Gastrocnemius medialis (tissue), 4 donors: ENCODE measurements at regions not wholly inside any gene's neighbourhood (a gene's known extent, or its start where the extent isn't known, plus 50 kb on each side); places are given as distances from the start of the nearest gene placed in this dataset.

ENCODE experiments used
- ATAC-seq, 2 donors: fragments of 150-250 bp; one replicate each; pipeline ENCODE4 v1.9.1; 2016
- DNase-seq, 2 donors: peaks; one replicate each; pipeline ENCODE4 v3.0.0-alpha.2; 2019
- H3K27ac ChIP-seq, 4 donors: fragments of 200-600 bp; sonication (generic); 1 replicate in 1 of 4; 2 replicates in 3 of 4; pipeline ENCODE4 v1.5.1; 2016 to 2018; ENCODE audit warnings: mild to moderate bottlenecking in 2 of 4, moderate library complexity in 1 of 4
- H3K27me3 ChIP-seq, 3 donors: fragments of 200-600 bp; sonication (generic) in 2 of 3; 1 replicate in 1 of 3; 2 replicates in 2 of 3; pipeline versions ENCODE4 v1.5.1 to v1.6.0; 2016 to 2019; ENCODE audit warnings: mild to moderate bottlenecking in 1 of 3, moderate library complexity in 1 of 3
- H3K36me3 ChIP-seq, 2 donors: fragments of 200-600 bp; sonication (generic) in 1 of 2; one replicate each; pipeline ENCODE4 v1.5.1; 2017 to 2018
- H3K4me1 ChIP-seq, 2 donors: fragments of 200-600 bp; sonication (generic) in 1 of 2; one replicate each; pipeline ENCODE4 v1.5.1; 2016 to 2017; ENCODE audit warnings: mild to moderate bottlenecking in 2 of 2
- H3K4me3 ChIP-seq, 4 donors: fragments of 200-600 bp; sonication (generic) in 3 of 4; 1 replicate in 1 of 4; 2 replicates in 3 of 4; pipeline ENCODE4 v1.5.1; 2016 to 2019; ENCODE audit warnings: mild to moderate bottlenecking in 2 of 4
- H3K9me3 ChIP-seq, 3 donors: fragments of 200-600 bp; sonication (generic) in 2 of 3; 1 replicate in 1 of 3; 2 replicates in 2 of 3; pipeline ENCODE4 v1.5.1; 2016 to 2019
- POLR2A ChIP-seq, 2 donors: fragments of 450-650 bp; IDR thresholded peaks; one replicate each; pipeline ENCODE4 v1.6.1; 2017; ENCODE audit warnings: antibody characterized with exemption in 2 of 2, mild to moderate bottlenecking in 2 of 2, moderate library complexity in 2 of 2
- in situ Hi-C, 4 donors: fragments of 200-750 bp; cut with MboI; loops; one replicate each; pipeline versions ENCODE4 v1.15.0 to v1.8.0; 2017; ENCODE audit warnings: low sequenced_read_pairs in 4 of 4
- intact Hi-C: fragments of 100-400 bp; cut with DNase I; formaldehyde crosslinking; loops from one replicate; pipeline ENCODE4 v1.15.1; 2023; ENCODE audit warnings: low total_unique reads
- TF ChIP-seq, protein P1 (sequence below), 5 experiments: fragments of 450-650 bp in 3 of 5; fragments of 200-600 bp in 2 of 5; sonication (generic) in 2 of 5; IDR thresholded peaks in 4 of 5; conservative IDR thresholded peaks in 1 of 5; 1 replicate in 4 of 5; 2 replicates in 1 of 5; pipeline ENCODE4 v1.5.1; 2016 to 2019; ENCODE audit warnings: antibody characterized with exemption in 5 of 5, mild to moderate bottlenecking in 3 of 5, moderate library complexity in 3 of 5

DNA sequence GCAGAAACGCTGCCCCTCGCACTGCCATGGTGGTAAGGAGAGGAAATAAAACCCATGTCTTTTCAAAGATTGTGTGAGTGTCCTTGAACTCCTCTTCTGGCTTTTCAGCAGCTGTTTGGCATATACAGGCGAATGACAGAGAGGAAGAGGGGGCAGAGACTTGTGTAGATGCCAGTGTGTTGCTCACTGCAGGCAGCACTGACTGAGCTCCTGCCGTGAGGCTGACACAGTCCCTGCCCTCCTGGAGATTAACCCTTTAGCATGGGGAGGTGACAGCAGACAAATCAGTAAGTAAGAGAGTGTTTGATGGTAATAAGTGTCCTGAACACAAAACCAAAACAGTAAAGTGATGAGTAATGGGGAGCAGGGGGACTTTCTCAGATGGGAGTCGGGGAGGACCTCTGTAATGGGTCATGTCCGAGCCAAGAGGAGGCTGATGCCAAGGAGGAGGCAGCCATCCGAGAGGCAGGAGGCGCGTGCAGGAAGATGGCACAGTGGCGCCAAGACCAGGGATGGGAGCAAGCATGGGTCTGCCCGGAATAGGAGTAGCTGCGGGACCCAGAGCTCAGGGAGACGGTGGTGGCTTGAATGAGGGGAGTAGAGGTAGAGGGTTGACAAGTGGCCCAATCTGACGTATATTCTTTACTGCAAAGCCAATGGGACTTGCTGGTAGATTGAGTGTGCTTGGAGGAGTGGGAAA, 182.2 kb downstream of the FOXO1 start:
- H3K9me3 ChIP-seq = no peaks in the 10 kb centered on the region
- in situ Hi-C loops = no loop called here
- no peak for TF ChIP-seq POLR2A (IDR thresholded peaks at IDR 0.05)
- TF ChIP-seq, protein P1, sequence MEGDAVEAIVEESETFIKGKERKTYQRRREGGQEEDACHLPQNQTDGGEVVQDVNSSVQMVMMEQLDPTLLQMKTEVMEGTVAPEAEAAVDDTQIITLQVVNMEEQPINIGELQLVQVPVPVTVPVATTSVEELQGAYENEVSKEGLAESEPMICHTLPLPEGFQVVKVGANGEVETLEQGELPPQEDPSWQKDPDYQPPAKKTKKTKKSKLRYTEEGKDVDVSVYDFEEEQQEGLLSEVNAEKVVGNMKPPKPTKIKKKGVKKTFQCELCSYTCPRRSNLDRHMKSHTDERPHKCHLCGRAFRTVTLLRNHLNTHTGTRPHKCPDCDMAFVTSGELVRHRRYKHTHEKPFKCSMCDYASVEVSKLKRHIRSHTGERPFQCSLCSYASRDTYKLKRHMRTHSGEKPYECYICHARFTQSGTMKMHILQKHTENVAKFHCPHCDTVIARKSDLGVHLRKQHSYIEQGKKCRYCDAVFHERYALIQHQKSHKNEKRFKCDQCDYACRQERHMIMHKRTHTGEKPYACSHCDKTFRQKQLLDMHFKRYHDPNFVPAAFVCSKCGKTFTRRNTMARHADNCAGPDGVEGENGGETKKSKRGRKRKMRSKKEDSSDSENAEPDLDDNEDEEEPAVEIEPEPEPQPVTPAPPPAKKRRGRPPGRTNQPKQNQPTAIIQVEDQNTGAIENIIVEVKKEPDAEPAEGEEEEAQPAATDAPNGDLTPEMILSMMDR (IDR thresholded peaks at IDR 0.05 in 4 of 5, conservative IDR thresholded peaks at IDR 0.05 in 1 of 5) = no peak

GRCh38 chr13:40484974-40485373, 181.5 kb downstream of the FOXO1 start:
- intact Hi-C loops (no loop called here), in situ Hi-C loops (no loop called here)
- Histone ChIP-seq H3K27ac (no peak overlapping the region), H3K4me3 (no peak overlapping the region), H3K36me3 (no peaks in the 10 kb centered on the region), H3K4me1 (peaks cover 3 to 4% of the 10 kb centered on the region in 2 donors), H3K27me3 (no peaks in the 10 kb centered on the region), H3K9me3 (no peaks in the 10 kb centered on the region)
- TF ChIP-seq POLR2A (IDR thresholded peaks at IDR 0.05) = no peak
- TF ChIP-seq, protein P1 (IDR thresholded peaks at IDR 0.05 in 4 of 5, conservative IDR thresholded peaks at IDR 0.05 in 1 of 5) = no peak
- DNase-seq (no peak), ATAC-seq (no peak)

More for the DNA sequence above, 182.2 kb downstream of the FOXO1 start:
- no peaks in the 10 kb centered on the region for H3K27me3 ChIP-seq
- H3K36me3 ChIP-seq = no peaks in the 10 kb centered on the region
- DNase-seq (no peak), ATAC-seq (peak in 1 of 2 donors; percentile 27)
- H3K4me3 ChIP-seq = no peak overlapping the region
- peaks cover 3 to 4% of the 10 kb centered on the region in 2 donors for H3K4me1 ChIP-seq
- no peak overlapping the region for H3K27ac ChIP-seq
- intact Hi-C loops = no loop called here

- no peak overlapping the region for H3K4me3 ChIP-seq
- H3K27ac ChIP-seq = no peak overlapping the region
- H3K9me3 ChIP-seq = no peaks in the 10 kb centered on the region
- H3K4me1 ChIP-seq = peaks cover 0 to 3% of the 10 kb centered on the region in 2 donors
- intact Hi-C loops = no loop called here
- no peaks in the 10 kb centered on the region for H3K36me3 ChIP-seq
- ATAC-seq = no peak
- in situ Hi-C loops = no loop called here
- DNase-seq = no peak
- TF ChIP-seq, protein P1 (IDR thresholded peaks at IDR 0.05 in 4 of 5, conservative IDR thresholded peaks at IDR 0.05 in 1 of 5) = no peak
- no peak for TF ChIP-seq POLR2A (IDR thresholded peaks at IDR 0.05)
- H3K27me3 ChIP-seq = no peaks in the 10 kb centered on the region
Observed at GRCh38 chr13:40485611-40486517, 180.6 kb downstream of the FOXO1 start.

DNA sequence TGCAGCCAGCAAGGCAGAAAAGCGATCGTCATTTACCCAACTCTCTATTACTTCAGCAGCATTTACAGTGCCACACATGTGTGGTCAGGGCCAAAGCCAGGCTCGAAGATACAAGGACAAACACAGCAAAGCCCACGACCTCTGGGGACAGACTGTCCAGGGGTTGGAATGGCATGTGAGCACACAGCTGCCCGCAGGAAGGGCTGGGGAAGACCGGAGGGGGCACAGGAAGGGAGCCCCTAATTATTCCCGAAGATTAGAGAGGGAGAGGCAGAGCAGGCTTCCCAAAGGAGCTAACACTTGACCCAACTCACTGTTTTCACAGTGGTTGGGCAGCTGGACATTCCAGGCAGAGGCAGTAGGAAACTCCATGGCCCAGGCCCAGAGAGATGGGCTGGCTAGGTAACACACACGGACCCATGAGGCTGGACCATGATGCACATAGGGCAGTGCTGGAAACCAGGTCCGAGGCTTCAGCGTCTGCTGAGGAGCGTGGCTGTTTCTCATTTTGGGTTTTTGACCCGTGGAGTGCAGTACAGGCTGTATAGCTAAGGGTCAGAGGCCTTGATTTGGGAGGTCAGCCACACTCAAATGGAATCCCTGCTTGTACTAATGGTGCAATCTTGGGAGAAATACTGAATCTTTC, 179.8 kb downstream of the FOXO1 start:
- Histone ChIP-seq H3K9me3 (no peaks in the 10 kb centered on the region), H3K4me3 (no peak overlapping the region), H3K4me1 (peaks cover 0 to 3% of the 10 kb centered on the region in 2 donors), H3K36me3 (no peaks in the 10 kb centered on the region), H3K27me3 (no peaks in the 10 kb centered on the region), H3K27ac (no peak overlapping the region)
- no peak for ATAC-seq
- in situ Hi-C loops (no loop called here), intact Hi-C loops (no loop called here)
- no peak for TF ChIP-seq POLR2A (IDR thresholded peaks at IDR 0.05)
- TF ChIP-seq, protein P1 (IDR thresholded peaks at IDR 0.05 in 4 of 5, conservative IDR thresholded peaks at IDR 0.05 in 1 of 5) = no peak
- no peak for DNase-seq
